Esophagus (tissue), 2 donors: ENCODE measurements at regions not wholly inside any gene's neighbourhood (a gene's known extent, or its start where the extent isn't known, plus 50 kb on each side); places are given as distances from the start of the nearest gene placed in this dataset.

ENCODE experiments used
- H3K27ac ChIP-seq, 2 donors: one replicate each; pipeline ENCODE4 v1.5.1; 2013; ENCODE audit warnings: low read depth in 2 of 2, mild to moderate bottlenecking in 2 of 2, inconsistent platforms in 1 of 2, low read length in 1 of 2, moderate library complexity in 1 of 2
- H3K27me3 ChIP-seq, 2 donors: one replicate each; pipeline ENCODE4 v1.6.1; 2013; ENCODE audit warnings: low read length in 2 of 2, control low read depth in 1 of 2, mild to moderate bottlenecking in 1 of 2; ENCODE audit not compliant: insufficient read depth in 2 of 2, control insufficient read depth in 1 of 2
- H3K36me3 ChIP-seq, 2 donors: one replicate each; pipeline ENCODE4 v1.6.1; 2013; ENCODE audit warnings: low read length in 1 of 2; ENCODE audit not compliant: control insufficient read depth in 2 of 2, insufficient read depth in 2 of 2
- H3K4me1 ChIP-seq, 2 donors: one replicate each; pipeline ENCODE4 v1.6.1; 2013; ENCODE audit warnings: low read length in 1 of 2; ENCODE audit not compliant: control insufficient read depth in 2 of 2, insufficient read depth in 2 of 2
- H3K4me3 ChIP-seq, 2 donors: one replicate each; pipeline ENCODE4 v1.5.1; 2013; ENCODE audit warnings: low read length in 2 of 2, mild to moderate bottlenecking in 2 of 2, low read depth in 1 of 2, moderate library complexity in 1 of 2
- H3K9me3 ChIP-seq, 2 donors: one replicate each; pipeline ENCODE4 v1.6.1; 2013; ENCODE audit warnings: mild to moderate bottlenecking in 2 of 2, low read depth in 1 of 2, low read length in 1 of 2, moderate library complexity in 1 of 2; ENCODE audit not compliant: control insufficient read depth in 2 of 2, insufficient read depth in 1 of 2
- WGBS, 2 donors: extraction: QIAGEN DNeasy Blood & Tissue Kit; methylation state at CpG; one replicate each; pipeline ENCODE4 v1.1.7; 2013; 5-methylcytosine and 5-hydroxymethylcytosine counted together
- donor health status: healthy with polysubstance abuse.
- donor health status: Bipolar disorder and iron deficiency.

- WGBS, 2 donors, result 63 to 73% methylated on average over 5 of the region's 5 CpGs
- Histone ChIP-seq H3K36me3 (no peaks in the 10 kb centered on the region), H3K4me1 (no peaks in the 10 kb centered on the region), H3K4me3 (no peak overlapping the region), H3K9me3 (no peaks in the 10 kb centered on the region), H3K27ac (no peak overlapping the region), H3K27me3 (no peaks in the 10 kb centered on the region)
Observed at GRCh38 chr2:153005071-153005730, 286.8 kb downstream of the ARL6IP6 start.

GRCh38 chr2:153004627-153005026, 286.2 kb downstream of the ARL6IP6 start:
- Histone ChIP-seq H3K36me3 (no peaks in the 10 kb centered on the region), H3K27ac (no peak overlapping the region), H3K4me3 (no peak overlapping the region), H3K4me1 (no peaks in the 10 kb centered on the region), H3K9me3 (no peaks in the 10 kb centered on the region), H3K27me3 (no peaks in the 10 kb centered on the region)
- 83 to 85% methylated on average over 3 of the region's 3 CpGs for WGBS, 2 donors

- 0 to 64% methylated on average over 1 of the region's 1 CpG for WGBS, 2 donors
- no peaks in the 10 kb centered on the region for H3K9me3 ChIP-seq
- H3K36me3 ChIP-seq, result no peaks in the 10 kb centered on the region
- no peak overlapping the region for H3K4me3 ChIP-seq
- H3K4me1 ChIP-seq, result no peaks in the 10 kb centered on the region
- H3K27me3 ChIP-seq, result no peaks in the 10 kb centered on the region
- H3K27ac ChIP-seq, result no peak overlapping the region
Observed at GRCh38 chr2:152974146-152974545, 255.7 kb downstream of the ARL6IP6 start.

- H3K27ac ChIP-seq, result no peak overlapping the region
- H3K36me3 ChIP-seq, result no peaks in the 10 kb centered on the region
- no peaks in the 10 kb centered on the region for H3K9me3 ChIP-seq
- no peaks in the 10 kb centered on the region for H3K4me1 ChIP-seq
- 70 to 80% methylated on average over 1 of the region's 1 CpG for WGBS, 2 donors
- H3K27me3 ChIP-seq, result no peaks in the 10 kb centered on the region
- H3K4me3 ChIP-seq, result no peak overlapping the region
Observed at GRCh38 chr2:152971685-152972084, 253.3 kb downstream of the ARL6IP6 start.

DNA sequence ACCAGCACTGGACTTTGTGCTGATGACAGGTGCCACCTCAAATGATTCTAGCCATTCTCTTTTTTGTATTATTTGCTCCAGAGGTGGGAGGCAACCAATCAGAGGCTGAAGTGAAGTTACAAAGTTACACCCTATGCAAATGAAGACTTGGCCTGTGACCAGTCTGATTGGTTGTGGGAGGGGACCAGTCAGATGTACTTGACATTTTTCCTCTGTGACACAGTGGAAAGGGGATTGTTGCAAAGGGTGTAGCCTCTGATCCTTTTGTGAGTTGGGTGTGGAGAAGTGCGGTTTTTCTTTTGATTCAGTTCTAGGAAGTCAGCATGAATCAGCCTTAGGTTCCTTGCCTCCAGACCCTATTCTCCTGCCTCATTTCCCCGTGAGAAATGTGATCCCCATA, 244.0 kb downstream of the ARL6IP6 start:
- H3K27ac ChIP-seq, result peak overlapping the region; percentile 45 to 54
- no peaks in the 10 kb centered on the region for H3K9me3 ChIP-seq
- no peaks in the 10 kb centered on the region for H3K4me1 ChIP-seq
- no peaks in the 10 kb centered on the region for H3K27me3 ChIP-seq
- H3K4me3 ChIP-seq, result no peak overlapping the region
- 51 to 52% methylated on average over 2 of the region's 2 CpGs for WGBS, 2 donors
- H3K36me3 ChIP-seq, result no peaks in the 10 kb centered on the region

DNA sequence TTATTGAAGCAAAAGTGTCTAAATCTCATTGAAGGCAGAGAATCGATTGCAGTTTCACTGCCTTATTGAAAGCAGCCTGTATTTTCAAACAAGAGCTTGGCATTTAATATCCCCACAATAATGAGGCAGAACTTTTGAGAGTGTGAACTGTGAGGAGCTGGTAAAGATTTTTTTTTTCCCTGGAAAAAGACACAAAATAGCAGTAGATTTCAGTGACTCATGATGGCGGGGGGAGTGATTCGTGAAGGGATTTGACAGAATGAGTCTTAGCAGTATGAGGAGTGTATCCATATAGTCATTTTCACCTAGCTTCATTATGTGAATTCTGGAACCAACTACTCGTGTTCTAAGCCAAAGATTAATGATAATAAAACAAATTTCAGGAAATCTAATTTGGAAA, 242.9 kb downstream of the ARL6IP6 start:
- WGBS, 2 donors, result 58 to 66% methylated on average over 4 of the region's 4 CpGs
- no peaks in the 10 kb centered on the region for H3K27me3 ChIP-seq

GRCh38 chr2:152950126-152950525, 231.7 kb downstream of the ARL6IP6 start:
- no peaks in the 10 kb centered on the region for H3K9me3 ChIP-seq
- H3K27ac ChIP-seq, result no peak overlapping the region
- no peak overlapping the region for H3K4me3 ChIP-seq
- H3K4me1 ChIP-seq, result no peaks in the 10 kb centered on the region
- no peaks in the 10 kb centered on the region for H3K27me3 ChIP-seq
- H3K36me3 ChIP-seq, result no peaks in the 10 kb centered on the region
- WGBS, 2 donors, result 36 to 39% methylated on average over 2 of the region's 2 CpGs

More for the DNA sequence above, 242.9 kb downstream of the ARL6IP6 start:
- H3K27ac ChIP-seq, result no peak overlapping the region
- H3K4me1 ChIP-seq, result no peaks in the 10 kb centered on the region
- H3K9me3 ChIP-seq, result no peaks in the 10 kb centered on the region
- H3K4me3 ChIP-seq, result no peak overlapping the region
- H3K36me3 ChIP-seq, result no peaks in the 10 kb centered on the region

GRCh38 chr2:152944099-152944498, 225.7 kb downstream of the ARL6IP6 start:
- no peaks in the 10 kb centered on the region for H3K4me1 ChIP-seq
- no peak overlapping the region for H3K27ac ChIP-seq
- no peaks in the 10 kb centered on the region for H3K9me3 ChIP-seq
- WGBS, 2 donors, result 52 to 56% methylated on average over 2 of the region's 2 CpGs
- no peaks in the 10 kb centered on the region for H3K27me3 ChIP-seq
- H3K4me3 ChIP-seq, result no peak overlapping the region
- H3K36me3 ChIP-seq, result no peaks in the 10 kb centered on the region

- Histone ChIP-seq H3K4me1 (no peaks in the 10 kb centered on the region), H3K27ac (no peak overlapping the region), H3K27me3 (no peaks in the 10 kb centered on the region), H3K9me3 (no peaks in the 10 kb centered on the region), H3K36me3 (no peaks in the 10 kb centered on the region), H3K4me3 (no peak overlapping the region)
- WGBS, 2 donors, result 82 to 84% methylated on average over 3 of the region's 3 CpGs
Observed at GRCh38 chr2:152942940-152943440, 224.6 kb downstream of the ARL6IP6 start.

- whole genome bisulfite sequencing, 2 donors, result 50 to 69% methylated on average over 2 of the region's 2 CpGs
- Histone ChIP-seq H3K4me1 (peaks cover 0 to 4% of the 10 kb centered on the region in 2 donors), H3K27me3 (no peaks in the 10 kb centered on the region), H3K9me3 (no peaks in the 10 kb centered on the region), H3K4me3 (no peak overlapping the region), H3K27ac (no peak overlapping the region), H3K36me3 (no peaks in the 10 kb centered on the region)
Observed at GRCh38 chr2:152930501-152930900, 212.1 kb downstream of the ARL6IP6 start.
